ENCODE measurements at regions not wholly inside any gene's neighbourhood (a gene's known extent, or its start where the extent isn't known, plus 50 kb on each side); places are given as distances from the start of the nearest gene placed in this dataset.

DNA sequence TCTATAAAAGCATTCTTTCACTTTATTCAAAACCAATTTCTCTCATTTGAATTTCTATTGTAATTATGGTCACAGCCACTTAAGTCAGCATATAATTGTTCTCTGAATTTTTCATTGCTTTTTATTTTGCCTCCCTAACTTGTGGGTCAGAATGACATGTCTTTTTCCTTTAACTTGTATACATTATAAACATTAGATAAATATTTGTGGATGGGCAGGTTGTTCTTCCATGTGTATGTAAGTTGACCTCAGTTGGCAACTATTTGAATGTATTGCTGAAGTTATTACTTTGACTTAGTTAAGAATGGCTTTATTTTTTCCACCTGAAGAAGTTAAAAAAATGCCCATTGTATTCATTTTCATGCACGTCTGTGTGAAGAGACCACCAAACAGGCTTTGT lies 83.0 kb upstream of the MAP3K7 start:
- Histone ChIP-seq H3K27me3 (replicated peaks; ENCODE audit: control insufficient read depth, insufficient read depth, low read length) (no peaks in the 10 kb centered on the region), H3K36me3 (ENCODE audit: control insufficient read depth, insufficient read depth, low read length) (no peaks in the 10 kb centered on the region), H3K4me3 (replicated peaks; ENCODE audit: low read depth, low read length) (no peak overlapping the region)
- TF ChIP-seq, protein P1, sequence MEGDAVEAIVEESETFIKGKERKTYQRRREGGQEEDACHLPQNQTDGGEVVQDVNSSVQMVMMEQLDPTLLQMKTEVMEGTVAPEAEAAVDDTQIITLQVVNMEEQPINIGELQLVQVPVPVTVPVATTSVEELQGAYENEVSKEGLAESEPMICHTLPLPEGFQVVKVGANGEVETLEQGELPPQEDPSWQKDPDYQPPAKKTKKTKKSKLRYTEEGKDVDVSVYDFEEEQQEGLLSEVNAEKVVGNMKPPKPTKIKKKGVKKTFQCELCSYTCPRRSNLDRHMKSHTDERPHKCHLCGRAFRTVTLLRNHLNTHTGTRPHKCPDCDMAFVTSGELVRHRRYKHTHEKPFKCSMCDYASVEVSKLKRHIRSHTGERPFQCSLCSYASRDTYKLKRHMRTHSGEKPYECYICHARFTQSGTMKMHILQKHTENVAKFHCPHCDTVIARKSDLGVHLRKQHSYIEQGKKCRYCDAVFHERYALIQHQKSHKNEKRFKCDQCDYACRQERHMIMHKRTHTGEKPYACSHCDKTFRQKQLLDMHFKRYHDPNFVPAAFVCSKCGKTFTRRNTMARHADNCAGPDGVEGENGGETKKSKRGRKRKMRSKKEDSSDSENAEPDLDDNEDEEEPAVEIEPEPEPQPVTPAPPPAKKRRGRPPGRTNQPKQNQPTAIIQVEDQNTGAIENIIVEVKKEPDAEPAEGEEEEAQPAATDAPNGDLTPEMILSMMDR (IDR thresholded peaks at IDR 0.05; ENCODE audit: insufficient read depth, low read length, poor library complexity, severe bottlenecking): no peak
- no peak for DNase-seq (ENCODE audit: extremely low read depth, insufficient read length)

DNA sequence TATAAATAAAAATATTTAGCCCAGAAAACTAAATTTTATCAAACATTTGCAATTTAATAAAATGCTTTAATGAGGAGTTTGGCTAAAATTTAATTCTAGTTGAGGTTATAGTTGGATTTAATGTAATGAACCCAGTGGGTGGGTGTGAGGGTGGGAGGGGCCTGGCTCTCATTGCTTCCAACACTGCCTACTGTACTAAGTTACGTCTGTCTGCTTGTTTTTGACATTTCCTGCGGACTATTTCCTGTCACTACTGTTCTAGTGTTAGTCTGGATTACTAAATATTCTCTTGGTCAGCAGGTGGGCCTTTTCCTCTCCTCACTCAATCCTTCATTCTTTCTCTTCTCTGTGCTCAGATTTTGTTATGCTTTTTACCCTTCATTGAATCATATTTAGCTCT lies 82.5 kb upstream of the MAP3K7 start:
- no peaks in the 10 kb centered on the region for H3K36me3 ChIP-seq (ENCODE audit: control insufficient read depth, insufficient read depth, low read length)
- TF ChIP-seq, protein P1 (IDR thresholded peaks at IDR 0.05; ENCODE audit: insufficient read depth, low read length, poor library complexity, severe bottlenecking): no peak

DNA sequence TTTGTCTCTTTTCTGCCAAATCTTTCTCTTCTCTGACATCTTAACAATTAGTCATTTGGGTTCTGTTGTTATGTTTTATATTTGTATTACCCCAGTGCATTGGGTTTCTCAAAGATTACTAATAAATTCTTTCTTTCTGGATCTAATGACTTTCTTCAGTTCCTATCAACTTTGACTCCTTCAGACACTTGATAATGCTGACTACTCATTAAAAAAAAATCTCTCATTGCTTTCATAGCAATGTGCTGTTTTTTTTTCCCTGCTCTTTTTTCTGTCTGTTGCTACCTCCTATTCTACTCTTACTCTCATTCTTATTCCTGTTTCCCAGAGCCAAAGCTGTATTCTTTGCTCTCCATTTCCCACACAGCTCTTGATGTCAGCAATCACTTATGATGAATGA lies 81.3 kb upstream of the MAP3K7 start:
- TF ChIP-seq, protein P1 (IDR thresholded peaks at IDR 0.05; ENCODE audit: insufficient read depth, low read length, poor library complexity, severe bottlenecking): no peak
- no peak for DNase-seq (ENCODE audit: extremely low read depth, insufficient read length)
- no peaks in the 10 kb centered on the region for H3K36me3 ChIP-seq (ENCODE audit: control insufficient read depth, insufficient read depth, low read length)
- no peak overlapping the region for H3K4me3 ChIP-seq (replicated peaks; ENCODE audit: low read depth, low read length)
- H3K27me3 ChIP-seq (replicated peaks; ENCODE audit: control insufficient read depth, insufficient read depth, low read length): no peaks in the 10 kb centered on the region

More for the DNA sequence above, 82.5 kb upstream of the MAP3K7 start:
- no peak for DNase-seq (ENCODE audit: extremely low read depth, insufficient read length)
- no peaks in the 10 kb centered on the region for H3K27me3 ChIP-seq (replicated peaks; ENCODE audit: control insufficient read depth, insufficient read depth, low read length)
- H3K4me3 ChIP-seq (replicated peaks; ENCODE audit: low read depth, low read length): no peak overlapping the region

GRCh38 chr6:90663873-90664272 lies 77.0 kb upstream of the MAP3K7 start:
- TF ChIP-seq, protein P1 (IDR thresholded peaks at IDR 0.05; ENCODE audit: insufficient read depth, low read length, poor library complexity, severe bottlenecking): no peak
- Histone ChIP-seq H3K36me3 (ENCODE audit: control insufficient read depth, insufficient read depth, low read length) (no peaks in the 10 kb centered on the region), H3K27me3 (replicated peaks; ENCODE audit: control insufficient read depth, insufficient read depth, low read length) (no peaks in the 10 kb centered on the region), H3K4me3 (replicated peaks; ENCODE audit: low read depth, low read length) (no peak overlapping the region)
- DNase-seq (ENCODE audit: extremely low read depth, insufficient read length): no peak

DNA sequence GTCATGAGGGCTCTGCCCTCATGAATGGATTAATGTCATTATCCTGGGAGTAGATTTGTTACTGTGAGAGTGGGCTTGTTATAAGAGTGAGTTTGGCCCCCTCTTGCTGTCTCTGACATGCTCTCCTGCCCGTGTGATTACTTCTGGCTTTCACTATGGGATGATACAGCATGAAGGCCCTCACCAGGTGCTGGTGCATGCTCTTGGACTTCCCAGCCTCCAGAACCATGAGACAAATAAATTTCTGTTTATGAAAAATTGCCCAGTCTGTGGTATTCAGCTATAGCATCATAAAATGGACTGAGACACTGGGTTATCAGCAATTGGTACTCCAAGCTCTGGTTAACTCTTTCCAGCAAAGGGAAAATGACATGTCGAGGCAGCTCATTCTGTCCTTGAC lies 76.2 kb upstream of the MAP3K7 start:
- H3K36me3 ChIP-seq (ENCODE audit: control insufficient read depth, insufficient read depth, low read length): no peaks in the 10 kb centered on the region
- no peak for DNase-seq (ENCODE audit: extremely low read depth, insufficient read length)
- TF ChIP-seq, protein P1 (IDR thresholded peaks at IDR 0.05; ENCODE audit: insufficient read depth, low read length, poor library complexity, severe bottlenecking): no peak
- H3K4me3 ChIP-seq (replicated peaks; ENCODE audit: low read depth, low read length): no peak overlapping the region
- no peaks in the 10 kb centered on the region for H3K27me3 ChIP-seq (replicated peaks; ENCODE audit: control insufficient read depth, insufficient read depth, low read length)

DNA sequence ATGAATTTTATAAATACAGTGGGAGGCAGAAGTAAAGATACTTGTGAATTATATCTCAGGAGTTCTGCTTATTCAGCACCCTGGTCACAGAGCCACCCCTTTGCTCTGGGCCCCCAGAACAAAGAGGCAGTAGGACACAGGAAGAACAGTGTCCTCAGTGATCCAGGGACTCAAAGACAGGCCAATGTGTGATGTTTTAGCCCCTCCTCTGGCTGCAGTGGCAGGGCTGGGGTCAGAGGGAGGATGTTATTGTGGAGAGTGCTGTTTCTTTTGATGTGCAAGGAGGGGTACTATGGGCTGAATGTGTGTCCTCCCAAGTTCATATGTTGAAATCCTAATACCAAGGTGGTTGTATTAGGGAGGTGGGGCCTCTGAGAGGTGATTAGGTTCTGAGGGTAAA lies 74.1 kb upstream of the MAP3K7 start:
- no peak for DNase-seq (ENCODE audit: extremely low read depth, insufficient read length)
- Histone ChIP-seq H3K4me3 (replicated peaks; ENCODE audit: low read depth, low read length) (no peak overlapping the region), H3K27me3 (replicated peaks; ENCODE audit: control insufficient read depth, insufficient read depth, low read length) (no peaks in the 10 kb centered on the region), H3K36me3 (ENCODE audit: control insufficient read depth, insufficient read depth, low read length) (no peaks in the 10 kb centered on the region)
- TF ChIP-seq, protein P1 (IDR thresholded peaks at IDR 0.05; ENCODE audit: insufficient read depth, low read length, poor library complexity, severe bottlenecking): no peak
